Vagina (tissue), 2 donors: ENCODE measurements at regions not wholly inside any gene's neighbourhood (a gene's known extent, or its start where the extent isn't known, plus 50 kb on each side); places are given as distances from the start of the nearest gene placed in this dataset.

ENCODE experiments used
- DNase-seq, 2 donors: peaks; one replicate each; pipeline ENCODE4 v3.0.0-alpha.2; 2017; ENCODE audit errors: extremely low spot score in 2 of 2
- H3K27ac ChIP-seq: fragments of 200-600 bp; sonication (generic); one replicate; pipeline ENCODE4 v1.5.1; 2019
- H3K27me3 ChIP-seq: fragments of 200-600 bp; sonication (generic); one replicate; pipeline ENCODE4 v1.5.1; 2019
- H3K36me3 ChIP-seq, 2 donors: fragments of 200-600 bp; sonication (generic); one replicate each; pipeline ENCODE4 v1.5.1; 2017 to 2019
- H3K4me1 ChIP-seq: fragments of 200-600 bp; sonication (generic); one replicate; pipeline ENCODE4 v1.5.1; 2019
- H3K4me3 ChIP-seq, 2 donors: fragments of 200-600 bp; sonication (generic); 1 replicate in 1 of 2; 2 replicates in 1 of 2; pipeline ENCODE4 v1.5.1; 2016 to 2019
- H3K9me3 ChIP-seq: fragments of 200-600 bp; sonication (generic); one replicate; pipeline ENCODE4 v1.5.1; 2019
- CTCF ChIP-seq, 3 experiments: fragments of 450-650 bp in 2 of 3; fragments of 200-600 bp in 1 of 3; sonication (generic) in 1 of 3; IDR thresholded peaks; one replicate each; pipeline ENCODE4 v1.5.1; 2017 to 2019; ENCODE audit warnings: antibody characterized with exemption in 3 of 3, mild to moderate bottlenecking in 2 of 3, moderate library complexity in 2 of 3
- POLR2A ChIP-seq, 2 donors: fragments of 450-650 bp; IDR thresholded peaks; one replicate each; pipeline ENCODE4 v1.6.1; 2017; ENCODE audit warnings: antibody characterized with exemption in 2 of 2, mild to moderate bottlenecking in 2 of 2, moderate library complexity in 2 of 2
- POLR2AphosphoS5 ChIP-seq, 2 donors: sonication (generic); formaldehyde crosslinking; IDR thresholded peaks; one replicate each; pipeline ENCODE4 v1.9.0; 2017; ENCODE audit warnings: antibody characterized with exemption in 2 of 2, mild to moderate bottlenecking in 2 of 2, low read depth in 1 of 2; ENCODE audit not compliant: insufficient read depth in 1 of 2
- intact Hi-C: fragments of 100-400 bp; cut with DNase I; formaldehyde crosslinking; loops from one replicate; pipeline ENCODE4 v1.15.1; 2023

- Histone ChIP-seq H3K27ac (no peak overlapping the region), H3K4me1 (no peaks in the 10 kb centered on the region), H3K4me3 (no peak overlapping the region), H3K36me3 (no peaks in the 10 kb centered on the region), H3K9me3 (no peaks in the 10 kb centered on the region), H3K27me3 (no peaks in the 10 kb centered on the region)
- intact Hi-C loops = no loop called here
- TF ChIP-seq POLR2AphosphoS5 (IDR thresholded peaks at IDR 0.05; ENCODE audit: insufficient read depth in 1 of 2, low read depth in 1 of 2) (no peak), POLR2A (IDR thresholded peaks at IDR 0.05) (no peak)
- no peak for DNase-seq
These were observed 76.5 kb upstream of the ARID5B start for GRCh38 chr10:61825001-61825400.

- no peak for TF ChIP-seq CTCF (IDR thresholded peaks at IDR 0.05)
- no peak for TF ChIP-seq POLR2AphosphoS5 (IDR thresholded peaks at IDR 0.05; ENCODE audit: insufficient read depth in 1 of 2, low read depth in 1 of 2)
- TF ChIP-seq POLR2A (IDR thresholded peaks at IDR 0.05) = no peak
- Histone ChIP-seq H3K9me3 (no peaks in the 10 kb centered on the region), H3K27ac (no peak overlapping the region), H3K4me1 (no peaks in the 10 kb centered on the region), H3K4me3 (no peak overlapping the region), H3K27me3 (no peaks in the 10 kb centered on the region), H3K36me3 (no peaks in the 10 kb centered on the region)
- no peak for DNase-seq
- intact Hi-C loops = no loop called here
These were observed 75.9 kb upstream of the ARID5B start for GRCh38 chr10:61825628-61826027.

- Histone ChIP-seq H3K36me3 (no peaks in the 10 kb centered on the region), H3K27ac (no peak overlapping the region), H3K9me3 (no peaks in the 10 kb centered on the region), H3K4me1 (no peaks in the 10 kb centered on the region), H3K27me3 (no peaks in the 10 kb centered on the region), H3K4me3 (no peak overlapping the region)
- TF ChIP-seq POLR2A (IDR thresholded peaks at IDR 0.05) = no peak
- TF ChIP-seq POLR2AphosphoS5 (IDR thresholded peaks at IDR 0.05; ENCODE audit: insufficient read depth in 1 of 2, low read depth in 1 of 2) = no peak
- TF ChIP-seq CTCF (IDR thresholded peaks at IDR 0.05) = no peak
- DNase-seq = no peak
- intact Hi-C loops = no loop called here
These were observed 73.5 kb upstream of the ARID5B start for GRCh38 chr10:61828034-61828433.

GRCh38 chr10:61828788-61829187 lies 72.7 kb upstream of the ARID5B start:
- Histone ChIP-seq H3K36me3 (no peaks in the 10 kb centered on the region), H3K9me3 (no peaks in the 10 kb centered on the region), H3K4me1 (no peaks in the 10 kb centered on the region), H3K27ac (no peak overlapping the region), H3K4me3 (no peak overlapping the region), H3K27me3 (no peaks in the 10 kb centered on the region)
- DNase-seq = no peak
- intact Hi-C loops = no loop called here
- TF ChIP-seq POLR2AphosphoS5 (IDR thresholded peaks at IDR 0.05; ENCODE audit: insufficient read depth in 1 of 2, low read depth in 1 of 2) (no peak), POLR2A (IDR thresholded peaks at IDR 0.05) (no peak), CTCF (IDR thresholded peaks at IDR 0.05) (no peak)

- no peaks in the 10 kb centered on the region for H3K36me3 ChIP-seq
- TF ChIP-seq POLR2AphosphoS5 (IDR thresholded peaks at IDR 0.05; ENCODE audit: insufficient read depth in 1 of 2, low read depth in 1 of 2) = no peak
- no peak for TF ChIP-seq CTCF (IDR thresholded peaks at IDR 0.05)
- TF ChIP-seq POLR2A (IDR thresholded peaks at IDR 0.05) = no peak
- no peak overlapping the region for H3K4me3 ChIP-seq
- no peaks in the 10 kb centered on the region for H3K27me3 ChIP-seq
- DNase-seq = no peak
- intact Hi-C loops = no loop called here
- no peak overlapping the region for H3K27ac ChIP-seq
- peaks cover 7% of the 10 kb centered on the region for H3K4me1 ChIP-seq
- no peaks in the 10 kb centered on the region for H3K9me3 ChIP-seq
These were observed 71.2 kb upstream of the ARID5B start for GRCh38 chr10:61830072-61830845.
